ENCODE measurements at regions not wholly inside any gene's neighbourhood (a gene's known extent, or its start where the extent isn't known, plus 50 kb on each side); places are given as distances from the start of the nearest gene placed in this dataset.

DNA sequence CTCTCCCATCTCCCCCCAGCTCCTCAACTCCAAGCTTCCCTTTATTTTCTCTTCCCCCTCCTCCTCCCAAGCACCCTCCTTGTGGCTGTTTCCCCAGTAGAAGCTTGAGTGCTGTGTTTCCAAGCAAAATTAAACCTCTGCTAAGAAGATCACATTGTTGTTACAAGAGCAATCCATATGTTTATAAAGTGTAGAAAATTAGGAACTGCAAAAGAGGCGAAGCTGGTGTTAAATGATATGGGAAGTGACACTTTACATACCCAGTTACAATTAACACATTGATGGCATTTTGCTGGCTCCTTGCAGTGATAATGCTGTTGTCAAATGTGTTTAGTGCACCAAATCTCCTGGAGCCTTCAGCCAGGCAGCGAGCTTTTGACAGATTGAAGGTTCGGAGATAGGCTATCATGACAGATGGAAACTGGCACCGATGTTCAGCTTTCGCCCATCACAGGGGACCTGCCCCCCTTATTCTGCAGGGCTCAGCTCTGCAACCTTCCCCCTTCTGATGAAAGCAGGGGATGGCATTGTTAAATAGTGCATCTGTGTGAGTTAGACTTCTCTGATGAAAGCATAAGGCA, 259.8 kb upstream of the ATP5MC3 start:
- no peak for TF ChIP-seq SNAI2 (CRISPR knock-in tag; IDR thresholded peaks at IDR 0.05)
- TF ChIP-seq CSDC2 (CRISPR knock-in tag; IDR thresholded peaks at IDR 0.05), result no peak
- no peak for TF ChIP-seq ZNF70 (CRISPR knock-in tag; IDR thresholded peaks at IDR 0.05)
- no peak for ATAC-seq

DNA sequence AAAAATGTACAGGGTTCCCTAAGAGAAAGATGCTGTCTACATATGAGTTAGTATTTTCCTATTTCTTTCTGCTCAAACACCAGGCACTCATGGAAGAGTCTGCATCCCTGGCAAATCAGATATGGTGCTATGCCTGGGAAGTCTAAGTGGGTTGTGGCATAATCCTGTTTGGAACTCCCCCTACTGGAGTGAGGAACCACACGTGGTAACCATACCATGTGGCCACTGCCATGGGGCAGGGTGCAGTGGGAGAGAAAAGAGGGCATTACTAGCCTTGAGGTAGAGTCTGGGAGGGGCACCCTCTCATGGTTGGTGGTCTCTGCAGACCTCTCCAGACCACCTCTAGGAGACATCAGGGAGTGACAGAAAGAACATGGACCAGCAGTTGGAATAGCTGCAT, 257.9 kb upstream of the ATP5MC3 start:
- ATAC-seq, result 0 out of 3 replicates have a peak, but pooled peaks have one; percentile 28
- no peak for TF ChIP-seq SNAI2 (CRISPR knock-in tag; IDR thresholded peaks at IDR 0.05)
- TF ChIP-seq GLIS3 (CRISPR knock-in tag; IDR thresholded peaks at IDR 0.05), result no peak
- TF ChIP-seq ZFP30 (CRISPR knock-in tag; IDR thresholded peaks at IDR 0.05), result no peak
- TF ChIP-seq ZNF8 (CRISPR knock-in tag; IDR thresholded peaks at IDR 0.05), result no peak
- no peak for TF ChIP-seq ARNTL (CRISPR knock-in tag; IDR thresholded peaks at IDR 0.05; ENCODE audit: borderline replicate concordance, low read depth)
- TF ChIP-seq, protein P1, sequence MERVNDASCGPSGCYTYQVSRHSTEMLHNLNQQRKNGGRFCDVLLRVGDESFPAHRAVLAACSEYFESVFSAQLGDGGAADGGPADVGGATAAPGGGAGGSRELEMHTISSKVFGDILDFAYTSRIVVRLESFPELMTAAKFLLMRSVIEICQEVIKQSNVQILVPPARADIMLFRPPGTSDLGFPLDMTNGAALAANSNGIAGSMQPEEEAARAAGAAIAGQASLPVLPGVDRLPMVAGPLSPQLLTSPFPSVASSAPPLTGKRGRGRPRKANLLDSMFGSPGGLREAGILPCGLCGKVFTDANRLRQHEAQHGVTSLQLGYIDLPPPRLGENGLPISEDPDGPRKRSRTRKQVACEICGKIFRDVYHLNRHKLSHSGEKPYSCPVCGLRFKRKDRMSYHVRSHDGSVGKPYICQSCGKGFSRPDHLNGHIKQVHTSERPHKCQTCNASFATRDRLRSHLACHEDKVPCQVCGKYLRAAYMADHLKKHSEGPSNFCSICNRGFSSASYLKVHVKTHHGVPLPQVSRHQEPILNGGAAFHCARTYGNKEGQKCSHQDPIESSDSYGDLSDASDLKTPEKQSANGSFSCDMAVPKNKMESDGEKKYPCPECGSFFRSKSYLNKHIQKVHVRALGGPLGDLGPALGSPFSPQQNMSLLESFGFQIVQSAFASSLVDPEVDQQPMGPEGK (CRISPR knock-in tag; IDR thresholded peaks at IDR 0.05; ENCODE audit: borderline replicate concordance), result no peak
- no peak for TF ChIP-seq ZNF565 (CRISPR knock-in tag; conservative IDR thresholded peaks at IDR 0.05; ENCODE audit: low read depth)
- TF ChIP-seq TOX (CRISPR knock-in tag; IDR thresholded peaks at IDR 0.05; ENCODE audit: borderline replicate concordance), result no peak
- TF ChIP-seq, protein P2, sequence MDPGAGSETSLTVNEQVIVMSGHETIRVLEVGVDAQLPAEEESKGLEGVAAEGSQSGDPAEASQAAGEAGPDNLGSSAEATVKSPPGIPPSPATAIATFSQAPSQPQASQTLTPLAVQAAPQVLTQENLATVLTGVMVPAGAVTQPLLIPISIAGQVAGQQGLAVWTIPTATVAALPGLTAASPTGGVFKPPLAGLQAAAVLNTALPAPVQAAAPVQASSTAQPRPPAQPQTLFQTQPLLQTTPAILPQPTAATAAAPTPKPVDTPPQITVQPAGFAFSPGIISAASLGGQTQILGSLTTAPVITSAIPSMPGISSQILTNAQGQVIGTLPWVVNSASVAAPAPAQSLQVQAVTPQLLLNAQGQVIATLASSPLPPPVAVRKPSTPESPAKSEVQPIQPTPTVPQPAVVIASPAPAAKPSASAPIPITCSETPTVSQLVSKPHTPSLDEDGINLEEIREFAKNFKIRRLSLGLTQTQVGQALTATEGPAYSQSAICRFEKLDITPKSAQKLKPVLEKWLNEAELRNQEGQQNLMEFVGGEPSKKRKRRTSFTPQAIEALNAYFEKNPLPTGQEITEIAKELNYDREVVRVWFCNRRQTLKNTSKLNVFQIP (CRISPR knock-in tag; IDR thresholded peaks at IDR 0.05; ENCODE audit: borderline replicate concordance, low read depth), result no peak
- TF ChIP-seq, protein P3, sequence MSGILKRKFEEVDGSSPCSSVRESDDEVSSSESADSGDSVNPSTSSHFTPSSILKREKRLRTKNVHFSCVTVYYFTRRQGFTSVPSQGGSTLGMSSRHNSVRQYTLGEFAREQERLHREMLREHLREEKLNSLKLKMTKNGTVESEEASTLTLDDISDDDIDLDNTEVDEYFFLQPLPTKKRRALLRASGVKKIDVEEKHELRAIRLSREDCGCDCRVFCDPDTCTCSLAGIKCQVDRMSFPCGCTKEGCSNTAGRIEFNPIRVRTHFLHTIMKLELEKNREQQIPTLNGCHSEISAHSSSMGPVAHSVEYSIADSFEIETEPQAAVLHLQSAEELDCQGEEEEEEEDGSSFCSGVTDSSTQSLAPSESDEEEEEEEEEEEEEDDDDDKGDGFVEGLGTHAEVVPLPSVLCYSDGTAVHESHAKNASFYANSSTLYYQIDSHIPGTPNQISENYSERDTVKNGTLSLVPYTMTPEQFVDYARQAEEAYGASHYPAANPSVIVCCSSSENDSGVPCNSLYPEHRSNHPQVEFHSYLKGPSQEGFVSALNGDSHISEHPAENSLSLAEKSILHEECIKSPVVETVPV (CRISPR knock-in tag; IDR thresholded peaks at IDR 0.05), result no peak
- TF ChIP-seq PPARA (CRISPR knock-in tag; IDR thresholded peaks at IDR 0.05; ENCODE audit: borderline replicate concordance), result no peak
- no peak for TF ChIP-seq BACH2 (CRISPR knock-in tag; IDR thresholded peaks at IDR 0.05; ENCODE audit: borderline replicate concordance)
- TF ChIP-seq OSR1 (CRISPR knock-in tag; IDR thresholded peaks at IDR 0.05), result no peak
- TF ChIP-seq TCF4 (CRISPR knock-in tag; IDR thresholded peaks at IDR 0.05; ENCODE audit: borderline replicate concordance), result no peak

DNA sequence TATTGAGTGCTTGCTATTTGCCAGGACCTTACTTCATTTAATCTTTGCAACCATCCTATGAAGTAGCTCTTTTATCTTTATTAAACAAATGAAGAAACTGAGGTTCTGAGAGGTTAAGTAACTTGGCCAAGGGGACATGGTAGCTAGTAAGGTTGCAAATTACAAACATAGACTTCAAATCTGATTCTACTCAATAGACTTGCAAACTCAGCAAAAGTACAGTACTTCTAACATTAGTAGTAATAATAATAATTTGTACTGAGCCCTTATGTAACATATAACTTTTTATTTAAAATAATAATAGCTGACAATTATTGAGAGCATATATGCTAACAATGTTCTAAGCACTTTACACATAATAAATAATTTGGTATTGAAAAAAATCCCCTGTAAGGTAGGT, 255.7 kb upstream of the ATP5MC3 start:
- TF ChIP-seq, protein P2 (CRISPR knock-in tag; IDR thresholded peaks at IDR 0.05; ENCODE audit: borderline replicate concordance, low read depth), result no peak
- TF ChIP-seq RARB (CRISPR knock-in tag; IDR thresholded peaks at IDR 0.05) (no peak), ZFP3 (CRISPR knock-in tag; IDR thresholded peaks at IDR 0.05) (no peak), TCF4 (CRISPR knock-in tag; IDR thresholded peaks at IDR 0.05; ENCODE audit: borderline replicate concordance) (no peak), ESRRG (CRISPR knock-in tag; IDR thresholded peaks at IDR 0.05) (no peak)
- ATAC-seq, result no peak

DNA sequence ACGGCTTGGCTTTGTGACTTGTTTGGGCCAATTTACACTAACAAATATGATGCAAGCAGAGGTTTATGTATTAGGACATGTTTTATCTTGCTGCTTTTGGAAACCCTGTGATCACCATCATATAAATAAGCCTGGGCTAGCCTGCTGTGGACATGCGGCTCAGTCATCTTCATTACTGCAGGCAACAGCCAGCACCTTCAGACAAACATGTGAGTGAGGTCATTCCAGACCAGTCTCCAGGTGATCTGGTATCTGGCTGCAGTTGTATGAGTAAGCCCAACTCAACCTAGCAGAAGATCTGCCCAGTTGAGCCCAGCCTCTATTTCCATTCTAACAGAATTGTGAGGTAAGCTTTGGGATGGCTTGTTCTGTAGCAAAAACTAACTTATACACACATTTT, 254.6 kb upstream of the ATP5MC3 start:
- no peak for ATAC-seq
- TF ChIP-seq OSR1 (CRISPR knock-in tag; IDR thresholded peaks at IDR 0.05), result no peak
- TF ChIP-seq, protein P2 (CRISPR knock-in tag; IDR thresholded peaks at IDR 0.05; ENCODE audit: borderline replicate concordance, low read depth), result no peak
- no peak for TF ChIP-seq BACH2 (CRISPR knock-in tag; IDR thresholded peaks at IDR 0.05; ENCODE audit: borderline replicate concordance)
- TF ChIP-seq SNAI2 (CRISPR knock-in tag; IDR thresholded peaks at IDR 0.05), result no peak
- no peak for TF ChIP-seq ESRRG (CRISPR knock-in tag; IDR thresholded peaks at IDR 0.05)
- TF ChIP-seq RARB (CRISPR knock-in tag; IDR thresholded peaks at IDR 0.05), result no peak
- TF ChIP-seq ARNTL (CRISPR knock-in tag; IDR thresholded peaks at IDR 0.05; ENCODE audit: borderline replicate concordance, low read depth), result no peak
- no peak for TF ChIP-seq ZC3H10 (CRISPR knock-in tag; IDR thresholded peaks at IDR 0.05)
- TF ChIP-seq ZFP30 (CRISPR knock-in tag; IDR thresholded peaks at IDR 0.05), result no peak
- no peak for TF ChIP-seq GLIS3 (CRISPR knock-in tag; IDR thresholded peaks at IDR 0.05)
- no peak for TF ChIP-seq ZNF8 (CRISPR knock-in tag; IDR thresholded peaks at IDR 0.05)
- no peak for TF ChIP-seq ZFP3 (CRISPR knock-in tag; IDR thresholded peaks at IDR 0.05)
- no peak for TF ChIP-seq PPARA (CRISPR knock-in tag; IDR thresholded peaks at IDR 0.05; ENCODE audit: borderline replicate concordance)
